HG03520 (cell line): ENCODE measurements at regions not wholly inside any gene's neighbourhood (a gene's known extent, or its start where the extent isn't known, plus 50 kb on each side); places are given as distances from the start of the nearest gene placed in this dataset.

Source experiments
- ATAC-seq: cut with Tn5 transposase; IDR thresholded peaks from one replicate; pipeline ENCODE4 v1.9.1; 2021; ENCODE audit warnings: mild to moderate bottlenecking, moderate library complexity; ENCODE audit not compliant: unreplicated experiment

DNA sequence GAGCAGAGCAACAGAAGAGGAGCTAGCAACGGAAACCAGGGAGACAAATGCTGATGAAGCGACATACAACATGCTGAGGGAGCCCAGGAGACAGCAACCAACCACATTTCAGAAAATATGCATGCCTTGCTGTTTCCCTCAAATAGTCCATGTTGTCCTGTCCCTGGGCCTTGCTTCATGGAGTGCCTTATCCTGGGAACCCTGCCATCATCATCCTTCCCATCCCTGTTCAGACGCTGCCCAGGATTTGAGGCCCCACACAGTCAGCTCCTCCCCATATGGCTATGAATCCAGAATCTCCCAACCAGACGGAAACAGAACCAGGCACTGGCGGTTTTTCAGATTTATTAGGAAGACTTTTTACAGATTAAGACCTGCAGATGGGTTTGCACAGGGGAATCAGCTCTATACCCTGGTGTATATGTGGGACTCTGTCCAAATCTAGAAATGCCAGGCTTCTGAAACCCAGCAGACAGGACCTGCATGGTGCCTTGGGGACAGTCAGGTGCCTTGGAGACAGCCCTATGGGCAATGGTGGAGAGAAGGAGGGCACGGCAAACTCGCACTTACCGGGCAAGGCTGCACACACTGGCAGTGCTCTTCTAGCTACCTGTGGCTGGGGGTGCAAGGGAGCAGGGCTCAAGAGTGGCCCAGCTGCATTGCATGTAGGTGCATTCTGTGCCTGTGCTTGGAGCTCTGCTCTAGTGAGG is 199.7 kb upstream of the MAMLD1 start:
- ATAC-seq = no peak

- ATAC-seq = no peak
Measured at GRCh38 chrX:150163956-150164726, 199.0 kb upstream of the MAMLD1 start.

DNA sequence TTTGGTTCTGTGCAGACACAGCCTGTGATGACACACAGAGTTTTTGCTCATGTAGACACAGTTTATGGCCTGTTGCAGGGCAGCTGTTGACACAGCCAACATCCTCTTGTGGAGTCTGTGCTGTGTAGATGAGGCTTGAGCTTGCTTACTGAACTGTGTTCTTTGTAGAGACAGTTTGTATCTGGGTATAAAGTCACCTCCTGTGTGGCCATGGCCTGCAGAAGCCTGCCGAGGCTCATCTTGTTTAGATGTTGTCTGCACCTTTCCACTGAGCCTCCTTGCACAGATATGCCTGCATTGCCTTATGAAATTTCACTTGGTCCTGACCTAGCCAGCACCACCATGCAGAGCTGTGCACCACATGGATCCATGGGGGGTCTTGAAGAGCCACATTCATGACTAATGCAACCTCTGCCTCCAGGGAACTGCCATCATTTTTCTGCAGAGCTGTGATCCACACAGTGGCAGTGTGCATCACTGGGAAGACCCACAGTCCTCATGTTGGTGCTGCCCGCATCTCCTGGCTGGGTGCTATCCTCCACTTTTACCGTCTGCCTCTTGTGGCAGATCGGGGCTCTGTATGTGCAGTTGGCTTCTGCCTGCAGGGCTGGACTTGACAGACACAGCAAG is 198.0 kb upstream of the MAMLD1 start:
- no peak for ATAC-seq

DNA sequence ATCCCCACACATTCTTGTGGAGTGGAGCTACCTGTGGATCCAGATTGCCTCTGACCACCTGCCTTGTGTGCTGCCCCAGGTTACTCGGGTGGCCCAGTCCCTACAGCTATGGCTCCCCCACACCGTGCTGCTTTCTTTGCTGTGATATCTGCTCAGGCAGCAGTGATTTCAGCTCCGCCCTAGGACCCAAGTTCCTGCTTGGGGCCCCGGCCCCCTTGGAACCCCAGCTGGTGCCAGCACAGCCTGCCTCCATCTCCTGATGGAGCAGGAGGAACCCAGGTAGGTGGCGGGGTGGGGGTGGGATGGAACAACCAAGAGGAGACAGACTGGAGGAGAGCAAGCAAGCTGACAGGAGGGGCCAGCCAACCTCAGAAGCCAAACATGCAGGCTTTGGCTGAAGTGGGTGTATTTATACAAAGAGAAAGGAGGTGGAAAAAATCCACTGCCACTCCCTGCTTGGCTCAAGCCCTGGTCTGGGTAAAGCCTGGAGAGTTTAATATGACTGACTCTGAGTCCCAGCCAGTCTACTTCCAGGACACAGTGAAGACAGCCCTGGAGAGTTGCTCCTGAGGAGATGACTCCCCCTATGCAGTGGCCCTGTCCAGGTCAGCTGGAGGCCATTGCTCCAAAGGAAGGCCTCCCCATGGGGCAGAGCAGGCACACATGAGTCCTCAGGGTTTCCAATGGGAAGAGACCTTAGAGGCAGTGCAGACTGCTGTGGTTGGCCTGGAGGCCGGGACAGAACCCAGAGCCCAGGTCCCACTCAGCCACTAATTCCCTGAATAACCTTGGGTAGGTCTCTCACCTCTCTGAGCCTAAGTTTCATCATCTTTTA is 197.1 kb upstream of the MAMLD1 start:
- no peak for ATAC-seq

- ATAC-seq = no peak
Measured at GRCh38 chrX:150167482-150168324, 195.4 kb upstream of the MAMLD1 start.

GRCh38 chrX:150182161-150182560 is 181.0 kb upstream of the MAMLD1 start:
- no peak for ATAC-seq

GRCh38 chrX:150184491-150184890 is 178.6 kb upstream of the MAMLD1 start:
- ATAC-seq = no peak

GRCh38 chrX:150185766-150186165 is 177.4 kb upstream of the MAMLD1 start:
- ATAC-seq = no peak

DNA sequence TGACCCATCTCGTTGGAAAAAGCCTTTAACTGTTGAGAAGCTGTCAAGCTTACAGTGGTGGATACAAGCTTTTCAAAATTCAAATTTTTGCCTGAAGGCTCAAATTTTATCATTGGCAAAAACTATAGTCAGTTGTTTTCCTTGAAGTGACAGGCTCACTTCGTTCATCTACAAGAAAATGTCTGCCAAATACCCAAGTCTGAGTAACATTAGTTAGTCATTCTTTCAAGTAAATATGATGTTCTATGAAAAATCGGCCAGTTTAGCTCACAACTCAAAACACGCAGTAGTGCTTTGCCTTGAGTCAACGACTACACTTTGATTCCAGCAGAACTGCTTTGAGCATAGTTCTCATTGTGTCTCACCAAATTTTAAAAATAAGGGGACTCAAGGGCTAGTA is 170.3 kb upstream of the MAMLD1 start:
- no peak for ATAC-seq

DNA sequence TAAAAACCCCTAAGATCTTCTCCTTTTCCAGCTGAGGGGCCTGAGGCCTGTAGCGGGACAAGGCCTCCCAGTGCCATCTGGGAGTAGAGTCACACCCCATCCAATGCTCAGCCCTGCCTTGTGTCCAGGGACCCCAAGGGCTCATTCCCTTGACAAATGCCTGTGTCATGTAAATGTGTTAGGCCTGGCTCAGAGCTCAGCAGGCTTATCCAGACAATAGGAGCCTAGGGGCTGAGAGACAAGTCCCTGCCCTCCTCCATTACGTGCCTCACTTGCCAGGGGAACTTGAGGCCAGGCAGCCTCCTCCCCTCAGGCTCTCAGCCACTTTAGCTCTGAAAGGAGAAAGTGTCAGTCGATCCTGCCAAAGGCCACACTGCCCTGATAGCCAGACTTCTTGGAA is 166.8 kb upstream of the MAMLD1 start:
- ATAC-seq = no peak

DNA sequence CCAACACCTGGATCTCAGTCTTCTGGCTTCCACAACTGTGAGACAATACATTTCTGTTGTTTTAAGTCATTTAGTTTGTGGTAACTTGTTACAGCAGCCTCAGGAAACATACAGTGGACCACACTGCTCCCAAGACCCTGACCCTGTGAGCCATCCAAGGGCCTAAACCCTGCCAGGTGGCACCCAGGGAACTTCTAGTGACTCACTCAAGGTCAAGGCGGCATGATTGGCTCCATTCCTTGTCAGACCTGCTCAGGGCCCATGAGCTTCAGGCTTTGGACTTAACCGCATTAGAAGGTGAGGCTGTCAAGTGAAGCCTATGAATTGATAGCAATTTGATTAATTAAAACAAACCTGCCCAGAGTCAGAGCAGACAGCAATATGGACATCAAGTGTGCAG is 165.7 kb upstream of the MAMLD1 start:
- ATAC-seq = no peak

- ATAC-seq = no peak
Measured at GRCh38 chrX:150198776-150199175, 164.3 kb upstream of the MAMLD1 start.

GRCh38 chrX:150199181-150199580 is 163.9 kb upstream of the MAMLD1 start:
- ATAC-seq = no peak

GRCh38 chrX:150199803-150200202 is 163.3 kb upstream of the MAMLD1 start:
- ATAC-seq = no peak

DNA sequence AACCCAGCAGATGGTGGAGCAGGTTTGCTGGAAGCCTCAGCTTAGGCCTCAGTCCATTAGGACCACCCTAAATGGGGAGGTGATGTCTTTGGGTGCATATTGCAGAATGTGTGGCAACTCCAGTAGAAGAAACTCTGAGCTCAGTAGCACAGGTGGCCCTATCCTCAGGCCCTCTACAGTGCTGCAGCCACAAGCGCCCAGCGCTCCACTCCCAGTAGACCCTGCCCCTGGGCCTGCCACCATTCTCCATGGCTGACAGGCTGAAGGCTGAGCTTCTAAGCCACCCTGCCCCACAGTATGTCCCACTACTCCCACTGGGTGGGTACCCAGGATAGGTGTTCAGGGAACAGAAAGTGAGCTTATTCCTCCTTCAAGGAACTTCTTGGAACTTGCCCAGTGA is 162.8 kb upstream of the MAMLD1 start:
- ATAC-seq = no peak

- peak; percentile 99 for ATAC-seq
Measured at GRCh38 chrX:150200820-150201287, 162.3 kb upstream of the MAMLD1 start.

- no peak for ATAC-seq
Measured at GRCh38 chrX:150201391-150201790, 161.7 kb upstream of the MAMLD1 start.

DNA sequence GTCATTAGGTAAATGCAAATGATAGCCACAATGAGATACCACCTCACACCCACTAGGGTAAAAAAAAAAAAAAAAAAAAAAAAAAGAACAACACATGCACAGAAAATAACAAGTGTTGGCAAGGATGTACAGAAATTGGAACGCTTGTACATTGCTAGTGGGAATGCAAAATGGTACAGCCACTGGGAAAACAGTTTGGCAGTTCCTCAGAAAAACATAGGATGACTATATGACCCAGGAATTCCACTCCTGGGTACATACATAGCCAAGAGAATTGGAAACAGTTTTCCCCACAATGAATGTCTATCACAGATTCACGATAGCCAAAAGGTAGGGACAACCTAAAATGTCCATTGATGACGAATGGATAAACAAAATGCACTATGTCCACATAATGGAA is 161.3 kb upstream of the MAMLD1 start:
- no peak for ATAC-seq

- ATAC-seq = no peak
Measured at GRCh38 chrX:150202641-150203247, 160.4 kb upstream of the MAMLD1 start.

DNA sequence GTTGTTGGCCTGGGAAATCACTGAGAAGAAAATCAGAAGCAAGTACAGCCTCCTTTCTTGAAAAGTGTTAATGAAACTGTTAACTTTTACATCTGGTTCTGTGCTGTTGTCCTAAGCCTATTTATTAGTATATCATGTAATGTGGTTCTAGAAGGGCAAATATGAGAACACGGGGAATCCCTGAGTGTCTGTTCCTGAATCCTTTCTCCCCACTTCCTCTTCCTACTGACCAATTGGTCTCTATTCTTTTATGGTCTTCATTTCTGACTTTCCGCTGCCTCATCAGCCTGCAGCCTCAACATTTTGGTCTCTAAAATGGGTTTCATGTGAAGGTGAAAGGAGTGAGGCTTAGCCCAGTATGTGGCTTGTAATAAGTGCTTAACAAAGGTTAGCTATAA is 159.9 kb upstream of the MAMLD1 start:
- ATAC-seq = no peak
